LNCaP clone FGC (cell line): ENCODE measurements at regions not wholly inside any gene's neighbourhood (a gene's known extent, or its start where the extent isn't known, plus 50 kb on each side); places are given as distances from the start of the nearest gene placed in this dataset.

Experiments used
- DNase-seq: peaks from one replicate; pipeline ENCODE4 v3.0.0-alpha.2; 2011; ENCODE audit warnings: low read depth
- H3K4me3 ChIP-seq: 2 replicates; pipeline ENCODE4 v1.5.1; 2011; ENCODE audit warnings: mild to moderate bottlenecking, low read depth, low read length, control low read depth
- CTCF ChIP-seq: IDR thresholded peaks from 2 replicates; pipeline ENCODE4 v1.5.1; 2012; ENCODE audit warnings: mild to moderate bottlenecking; ENCODE audit not compliant: control insufficient read depth, insufficient read depth; ENCODE audit errors: extremely low read depth

DNA sequence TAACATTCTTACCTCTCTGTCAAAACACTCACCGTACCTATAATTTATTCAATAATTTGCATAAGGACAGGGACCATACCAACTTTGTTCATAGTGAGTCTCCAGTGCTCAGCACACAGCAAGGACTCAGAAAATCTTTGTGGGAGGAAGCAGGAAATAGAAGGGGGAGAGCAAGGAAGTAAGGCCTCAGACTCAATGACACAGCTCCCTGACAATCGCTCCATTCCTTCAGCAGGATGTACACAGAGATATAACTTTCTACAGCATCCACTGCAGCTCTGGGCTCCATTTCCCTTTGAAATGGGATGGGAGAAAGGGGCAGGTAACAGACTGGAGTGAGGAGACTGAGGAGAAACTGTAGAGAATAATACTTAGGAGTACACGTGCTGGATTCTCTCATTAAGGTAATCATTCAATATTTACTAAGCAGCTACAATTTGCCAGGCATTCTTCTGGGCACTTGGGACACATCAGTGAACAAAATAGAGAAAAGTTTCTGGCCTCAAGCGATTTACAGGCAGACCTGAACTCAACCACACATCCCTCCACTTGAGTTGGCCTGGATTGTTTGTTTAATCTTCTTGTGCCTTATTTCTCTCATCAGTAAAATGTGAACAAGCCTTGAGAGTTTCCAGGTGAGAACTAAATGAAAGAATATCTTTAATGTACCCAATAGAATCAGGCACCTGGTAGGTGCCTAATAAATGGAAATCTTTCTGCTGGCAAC lies 330.3 kb upstream of the THBS1 start:
- TF ChIP-seq CTCF, result no peak
- DNase-seq, result no peak
- no peak overlapping the region for H3K4me3 ChIP-seq

DNA sequence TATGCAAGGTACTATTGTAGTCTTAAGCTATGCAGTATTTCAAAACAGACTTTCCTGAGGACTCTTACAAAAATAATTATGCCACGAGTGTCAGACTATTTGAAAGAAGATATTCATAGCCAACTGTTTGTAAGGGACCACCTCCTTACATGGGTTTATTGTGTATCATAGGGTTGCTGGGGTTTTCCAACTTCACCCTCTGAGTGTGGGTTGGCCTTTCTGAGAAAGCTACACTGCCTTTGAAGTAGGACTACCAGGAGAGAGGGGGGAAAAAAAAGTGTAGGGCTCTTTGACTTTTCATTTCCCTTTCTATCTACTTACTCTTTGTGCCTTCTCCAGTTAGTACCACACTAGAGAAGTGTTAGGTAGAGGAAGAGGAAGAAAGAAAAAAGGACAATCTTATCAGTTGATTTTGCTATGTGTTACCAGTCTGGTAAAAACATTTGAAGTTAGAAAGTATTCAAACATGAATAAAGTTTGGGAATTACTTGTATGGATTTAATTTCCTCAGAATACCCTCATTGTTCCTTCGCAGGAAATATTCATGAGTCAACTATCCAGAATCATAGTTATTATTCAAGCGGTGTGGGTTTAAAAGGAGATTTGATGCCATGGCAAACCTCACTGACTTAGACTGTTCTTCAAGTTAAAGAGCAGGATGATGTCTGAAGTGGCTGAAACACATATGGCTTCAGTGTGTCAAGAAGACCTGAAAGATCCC lies 329.3 kb upstream of the THBS1 start:
- DNase-seq, result no peak
- no peak for TF ChIP-seq CTCF
- no peak overlapping the region for H3K4me3 ChIP-seq

DNA sequence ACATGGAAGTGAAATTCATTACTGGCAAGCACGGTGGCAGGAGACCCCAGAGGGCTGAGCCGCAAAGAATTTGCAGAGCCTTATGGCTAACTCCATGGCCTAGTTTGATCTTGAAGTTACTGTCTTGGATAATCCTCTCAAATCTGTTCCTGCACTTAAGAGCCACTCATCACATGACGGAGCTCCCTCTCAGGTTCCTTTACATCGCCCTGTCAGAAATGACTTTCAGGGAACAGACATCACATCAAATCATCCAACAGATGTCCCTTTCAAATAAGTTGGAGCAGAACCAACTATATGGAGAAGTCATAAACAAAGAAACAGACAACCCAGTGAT lies 328.8 kb upstream of the THBS1 start:
- H3K4me3 ChIP-seq, result no peak overlapping the region
- no peak for DNase-seq
- no peak for TF ChIP-seq CTCF

DNA sequence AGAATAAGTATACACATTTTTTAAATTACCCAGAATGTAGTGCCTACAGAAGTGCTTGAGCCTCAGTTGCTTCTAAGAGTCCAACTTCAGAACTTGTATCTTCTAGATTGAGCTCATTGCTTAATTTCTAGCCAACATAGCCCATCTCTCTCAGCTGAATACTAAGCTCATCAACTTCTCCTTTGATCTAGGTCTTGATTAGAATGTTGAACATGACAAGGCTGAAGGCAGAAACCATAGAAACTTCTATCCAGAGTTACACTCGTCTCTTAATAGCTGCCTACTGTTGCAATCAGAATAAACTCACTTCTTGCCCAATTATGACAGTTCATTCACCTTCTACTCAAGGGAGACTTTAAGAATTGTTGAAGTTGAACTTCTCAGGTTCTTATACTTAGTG lies 327.3 kb upstream of the THBS1 start:
- TF ChIP-seq CTCF, result no peak
- DNase-seq, result no peak
- no peak overlapping the region for H3K4me3 ChIP-seq

DNA sequence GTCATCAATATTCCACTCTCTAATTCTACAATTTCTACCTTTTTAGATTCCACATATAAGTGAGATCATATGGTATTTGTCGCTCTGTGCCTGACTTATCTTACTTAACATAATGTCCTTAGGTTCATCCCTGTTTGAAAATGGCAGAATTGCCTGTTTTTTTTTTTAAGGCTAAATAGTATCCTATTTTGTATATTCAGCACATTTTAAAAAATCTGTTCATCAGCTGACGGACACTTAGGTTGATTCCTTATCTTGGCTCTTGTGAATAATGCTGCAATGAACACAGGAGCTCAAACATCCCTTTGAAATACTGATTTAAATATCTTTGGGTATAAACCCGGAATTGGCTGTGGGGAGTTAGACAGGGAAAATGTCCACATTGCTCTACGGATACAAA lies 326.7 kb upstream of the THBS1 start:
- no peak for DNase-seq
- no peak overlapping the region for H3K4me3 ChIP-seq
- TF ChIP-seq CTCF, result no peak

GRCh38 chr15:39255760-39256159 lies 325.1 kb upstream of the THBS1 start:
- H3K4me3 ChIP-seq, result no peak overlapping the region
- DNase-seq, result no peak
- TF ChIP-seq CTCF, result no peak

DNA sequence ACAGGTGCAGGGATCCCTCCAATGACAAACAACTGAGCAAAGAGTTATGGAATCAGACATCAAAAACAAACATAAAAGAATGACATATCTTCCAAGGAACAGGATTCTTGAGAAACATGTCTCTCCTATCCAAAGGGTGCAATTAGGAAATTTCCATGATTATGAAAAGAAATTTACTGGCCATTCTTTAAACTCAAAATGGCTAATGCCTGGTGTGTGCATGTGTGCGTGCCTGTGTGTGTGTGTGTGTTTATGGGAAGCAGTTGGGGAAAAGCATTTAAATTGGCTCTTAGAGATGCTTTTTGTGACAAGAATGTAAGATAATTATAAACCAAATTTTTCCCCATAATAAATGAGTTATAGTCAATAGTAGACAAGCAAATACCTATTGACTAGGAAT lies 320.5 kb upstream of the THBS1 start:
- TF ChIP-seq CTCF, result no peak
- peak; percentile 50 for DNase-seq
- H3K4me3 ChIP-seq, result no peak overlapping the region
